Gastrocnemius medialis (tissue), 4 donors: ENCODE measurements at regions not wholly inside any gene's neighbourhood (a gene's known extent, or its start where the extent isn't known, plus 50 kb on each side); places are given as distances from the start of the nearest gene placed in this dataset.

Experiments
- CTCF ChIP-seq, 5 experiments: fragments of 450-650 bp in 3 of 5; fragments of 200-600 bp in 2 of 5; sonication (generic) in 2 of 5; IDR thresholded peaks in 4 of 5; conservative IDR thresholded peaks in 1 of 5; 1 replicate in 4 of 5; 2 replicates in 1 of 5; pipeline ENCODE4 v1.5.1; 2016 to 2019; ENCODE audit warnings: antibody characterized with exemption in 5 of 5, mild to moderate bottlenecking in 3 of 5, moderate library complexity in 3 of 5
- POLR2A ChIP-seq, 2 donors: fragments of 450-650 bp; IDR thresholded peaks; one replicate each; pipeline ENCODE4 v1.6.1; 2017; ENCODE audit warnings: antibody characterized with exemption in 2 of 2, mild to moderate bottlenecking in 2 of 2, moderate library complexity in 2 of 2

- TF ChIP-seq CTCF (IDR thresholded peaks at IDR 0.05 in 4 of 5, conservative IDR thresholded peaks at IDR 0.05 in 1 of 5) (no peak), POLR2A (IDR thresholded peaks at IDR 0.05) (no peak)
Observed at GRCh38 chr21:27569831-27570230, 602.9 kb upstream of the ADAMTS5 start.
